PFSK-1 (cell line): ENCODE measurements at regions not wholly inside any gene's neighbourhood (a gene's known extent, or its start where the extent isn't known, plus 50 kb on each side); places are given as distances from the start of the nearest gene placed in this dataset.

Source experiments
- FOXP2 ChIP-seq: optimal IDR thresholded peaks from 2 replicates; pipeline ENCODE3; 2011; ENCODE audit warnings: borderline replicate concordance, control low read depth, inconsistent platforms; ENCODE audit not compliant: insufficient read depth; ENCODE audit errors: extremely low read length, extremely low read depth
- POLR2AphosphoS5 ChIP-seq: IDR thresholded peaks from 2 replicates; pipeline ENCODE4 v1.6.1; 2012; ENCODE audit warnings: low read depth, mild to moderate bottlenecking, control low read depth, low read length, moderate library complexity
- SIN3A ChIP-seq: IDR thresholded peaks from 2 replicates; pipeline ENCODE4 v1.6.1; 2012; ENCODE audit warnings: mild to moderate bottlenecking, low read length, moderate library complexity, borderline replicate concordance; ENCODE audit not compliant: insufficient read depth
- TAF1 ChIP-seq: IDR thresholded peaks from 2 replicates; pipeline ENCODE4 v1.6.1; 2012; ENCODE audit warnings: low read length, control low read depth, borderline replicate concordance; ENCODE audit not compliant: insufficient read depth
- TF ChIP-seq, protein P1 (sequence below), 2 experiments: IDR thresholded peaks; 2 replicates each; pipeline versions ENCODE4 v1.6.1 to v1.8.0; 2011 to 2012; ENCODE audit warnings: low read depth in 2 of 2, low read length in 2 of 2, control low read depth in 1 of 2, inconsistent platforms in 1 of 2, mild to moderate bottlenecking in 1 of 2, moderate library complexity in 1 of 2; ENCODE audit not compliant: insufficient read depth in 1 of 2

DNA sequence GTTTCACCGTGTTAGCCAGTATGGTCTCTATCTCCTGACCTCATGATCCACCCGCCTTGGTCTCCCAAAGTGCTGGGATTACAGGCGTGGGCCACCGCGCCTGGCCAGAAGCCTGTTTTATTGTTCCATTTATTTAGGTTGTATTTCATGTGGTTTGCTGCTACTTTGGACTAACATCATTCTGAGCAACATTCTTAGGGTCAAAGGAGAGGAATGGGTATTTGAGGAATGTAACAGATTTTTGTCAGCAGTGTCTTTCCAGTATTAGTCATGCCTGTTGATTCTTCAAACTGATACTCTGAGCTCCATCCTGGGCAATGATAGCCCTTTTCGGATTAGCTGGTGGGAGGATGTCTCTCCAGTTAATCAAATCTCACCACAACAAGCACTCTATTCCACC, 213.0 kb upstream of the CITED2 start:
- TF ChIP-seq TAF1 (no peak), SIN3A (no peak), FOXP2 (no peak), POLR2AphosphoS5 (no peak)
- TF ChIP-seq, protein P1, sequence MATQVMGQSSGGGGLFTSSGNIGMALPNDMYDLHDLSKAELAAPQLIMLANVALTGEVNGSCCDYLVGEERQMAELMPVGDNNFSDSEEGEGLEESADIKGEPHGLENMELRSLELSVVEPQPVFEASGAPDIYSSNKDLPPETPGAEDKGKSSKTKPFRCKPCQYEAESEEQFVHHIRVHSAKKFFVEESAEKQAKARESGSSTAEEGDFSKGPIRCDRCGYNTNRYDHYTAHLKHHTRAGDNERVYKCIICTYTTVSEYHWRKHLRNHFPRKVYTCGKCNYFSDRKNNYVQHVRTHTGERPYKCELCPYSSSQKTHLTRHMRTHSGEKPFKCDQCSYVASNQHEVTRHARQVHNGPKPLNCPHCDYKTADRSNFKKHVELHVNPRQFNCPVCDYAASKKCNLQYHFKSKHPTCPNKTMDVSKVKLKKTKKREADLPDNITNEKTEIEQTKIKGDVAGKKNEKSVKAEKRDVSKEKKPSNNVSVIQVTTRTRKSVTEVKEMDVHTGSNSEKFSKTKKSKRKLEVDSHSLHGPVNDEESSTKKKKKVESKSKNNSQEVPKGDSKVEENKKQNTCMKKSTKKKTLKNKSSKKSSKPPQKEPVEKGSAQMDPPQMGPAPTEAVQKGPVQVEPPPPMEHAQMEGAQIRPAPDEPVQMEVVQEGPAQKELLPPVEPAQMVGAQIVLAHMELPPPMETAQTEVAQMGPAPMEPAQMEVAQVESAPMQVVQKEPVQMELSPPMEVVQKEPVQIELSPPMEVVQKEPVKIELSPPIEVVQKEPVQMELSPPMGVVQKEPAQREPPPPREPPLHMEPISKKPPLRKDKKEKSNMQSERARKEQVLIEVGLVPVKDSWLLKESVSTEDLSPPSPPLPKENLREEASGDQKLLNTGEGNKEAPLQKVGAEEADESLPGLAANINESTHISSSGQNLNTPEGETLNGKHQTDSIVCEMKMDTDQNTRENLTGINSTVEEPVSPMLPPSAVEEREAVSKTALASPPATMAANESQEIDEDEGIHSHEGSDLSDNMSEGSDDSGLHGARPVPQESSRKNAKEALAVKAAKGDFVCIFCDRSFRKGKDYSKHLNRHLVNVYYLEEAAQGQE (IDR thresholded peaks at IDR 0.05; ENCODE audit: insufficient read depth in 1 of 2, low read depth in 2 of 2, low read length in 2 of 2) = no peak

DNA sequence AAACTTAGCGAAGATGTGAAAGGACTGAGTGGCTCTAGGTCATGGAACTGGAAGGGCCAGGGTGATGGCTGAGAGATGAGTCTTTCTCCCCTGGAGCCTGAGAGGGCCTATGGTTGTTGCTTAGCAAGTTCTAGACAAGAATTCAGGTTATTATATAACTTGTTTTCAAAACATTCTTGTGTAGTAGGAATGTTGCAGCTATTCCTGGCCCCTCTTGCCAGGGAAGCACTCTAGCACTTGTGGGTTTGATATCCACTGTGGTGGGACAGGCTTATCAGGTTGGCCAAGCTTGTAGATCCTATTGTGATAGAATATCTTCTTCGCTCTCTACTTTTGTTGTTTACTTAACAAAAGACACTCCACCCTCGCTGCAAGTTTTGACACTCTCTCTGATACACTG, 211.8 kb upstream of the CITED2 start:
- TF ChIP-seq FOXP2 (no peak), TAF1 (no peak), POLR2AphosphoS5 (no peak)
- TF ChIP-seq, protein P1 (IDR thresholded peaks at IDR 0.05; ENCODE audit: insufficient read depth in 1 of 2, low read depth in 2 of 2, low read length in 2 of 2) = no peak

GRCh38 chr6:139584599-139584998, 210.2 kb upstream of the CITED2 start:
- TF ChIP-seq SIN3A (no peak), FOXP2 (no peak), POLR2AphosphoS5 (no peak), TAF1 (no peak)
- TF ChIP-seq, protein P1 (IDR thresholded peaks at IDR 0.05; ENCODE audit: insufficient read depth in 1 of 2, low read depth in 2 of 2, low read length in 2 of 2) = no peak

DNA sequence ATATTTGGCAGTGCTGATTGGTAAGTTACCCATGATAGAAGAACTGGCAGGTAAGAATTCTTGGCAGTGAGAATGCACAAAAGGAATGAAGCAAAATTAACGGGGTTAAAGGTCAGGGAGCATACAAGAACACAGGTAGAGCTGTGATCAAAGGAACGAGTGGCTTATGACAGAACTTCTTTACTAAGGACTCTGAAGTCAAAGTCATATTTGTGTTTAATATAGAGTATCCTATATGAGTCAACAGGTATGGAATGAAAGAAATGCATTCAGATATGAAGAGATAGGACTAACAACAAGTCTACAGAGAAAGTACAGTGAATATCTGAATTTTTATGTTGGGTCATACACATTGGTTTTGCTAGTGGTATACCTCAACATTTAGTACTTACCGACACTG, 209.0 kb upstream of the CITED2 start:
- TF ChIP-seq POLR2AphosphoS5 (no peak), SIN3A (no peak), FOXP2 (no peak), TAF1 (no peak)
- TF ChIP-seq, protein P1 (IDR thresholded peaks at IDR 0.05; ENCODE audit: insufficient read depth in 1 of 2, low read depth in 2 of 2, low read length in 2 of 2) = no peak

DNA sequence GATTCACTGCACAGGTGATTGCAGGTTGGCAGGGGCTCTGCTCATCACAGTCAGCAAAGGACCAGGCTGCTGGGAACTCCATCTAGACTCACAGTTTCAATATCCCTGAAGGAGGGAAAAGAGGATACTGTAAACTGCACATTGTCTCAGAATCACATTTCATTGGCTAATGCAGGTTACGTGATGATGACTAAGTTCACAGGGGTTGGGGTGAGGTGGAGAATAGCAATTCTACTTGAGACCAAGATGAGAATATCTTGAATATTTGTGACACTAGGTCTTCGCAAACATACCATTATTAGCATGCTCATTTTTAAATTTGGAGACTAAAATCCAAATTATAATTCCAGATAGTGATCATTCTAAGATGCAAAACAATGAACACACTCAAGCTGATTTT, 208.5 kb upstream of the CITED2 start:
- no peak for TF ChIP-seq TAF1
- no peak for TF ChIP-seq POLR2AphosphoS5
- TF ChIP-seq, protein P1 (IDR thresholded peaks at IDR 0.05; ENCODE audit: insufficient read depth in 1 of 2, low read depth in 2 of 2, low read length in 2 of 2) = no peak
- no peak for TF ChIP-seq SIN3A
- no peak for TF ChIP-seq FOXP2
